BLaER1 (cell line): ENCODE measurements at regions not wholly inside any gene's neighbourhood (a gene's known extent, or its start where the extent isn't known, plus 50 kb on each side); places are given as distances from the start of the nearest gene placed in this dataset.
"Not testable (repeated sequence)": the region's sequence is repeated elsewhere in the genome, so short reads cannot be mapped to it uniquely, and the experiment has no call there.

Source experiments
- H3K27ac ChIP-seq: shearing (Covaris generic); formaldehyde crosslinking; 2 replicates; pipeline ENCODE4 v1.8.1; 2022
- H3K27me3 ChIP-seq: shearing (Covaris generic); formaldehyde crosslinking; 2 replicates; pipeline ENCODE4 v1.8.1; 2022
- H3K36me3 ChIP-seq: shearing (Covaris generic); formaldehyde crosslinking; 2 replicates; pipeline ENCODE4 v1.8.1; 2022
- H3K4me1 ChIP-seq: shearing (Covaris generic); formaldehyde crosslinking; 2 replicates; pipeline ENCODE4 v1.8.1; 2022
- H3K4me2 ChIP-seq: shearing (Covaris generic); formaldehyde crosslinking; 2 replicates; pipeline ENCODE4 v1.8.1; 2022
- H3K4me3 ChIP-seq: shearing (Covaris generic); formaldehyde crosslinking; 2 replicates; pipeline ENCODE4 v1.8.1; 2022
- H3K9ac ChIP-seq: shearing (Covaris generic); formaldehyde crosslinking; 2 replicates; pipeline ENCODE4 v1.8.1; 2022
- H3K9me3 ChIP-seq: shearing (Covaris generic); formaldehyde crosslinking; 2 replicates; pipeline ENCODE4 v1.8.1; 2022
- H4K20me1 ChIP-seq: shearing (Covaris generic); formaldehyde crosslinking; 2 replicates; pipeline ENCODE4 v1.8.1; 2022
- Cebpa-rat ChIP-seq: shearing (Covaris generic); IDR thresholded peaks from 2 replicates; pipeline ENCODE4 v1.8.1; 2022

GRCh38 chr10:85464336-85464735 lies 902.3 kb downstream of the GRID1 start:
- no peaks in the 10 kb centered on the region for H3K27me3 ChIP-seq
- H3K4me1 ChIP-seq = no peaks in the 10 kb centered on the region
- H3K4me3 ChIP-seq = no peak overlapping the region
- no peaks in the 10 kb centered on the region for H4K20me1 ChIP-seq
- H3K27ac ChIP-seq = no peak overlapping the region
- H3K9me3 ChIP-seq = no peaks in the 10 kb centered on the region
- no peak for TF ChIP-seq Cebpa-rat
- H3K9ac ChIP-seq = no peak overlapping the region
- no peak overlapping the region for H3K4me2 ChIP-seq
- H3K36me3 ChIP-seq = no peaks in the 10 kb centered on the region

GRCh38 chr10:85477979-85478378 lies 888.6 kb downstream of the GRID1 start:
- H3K4me2 ChIP-seq = no peak overlapping the region
- no peak overlapping the region for H3K9ac ChIP-seq
- H3K4me3 ChIP-seq = no peak overlapping the region
- TF ChIP-seq Cebpa-rat = no peak
- no peaks in the 10 kb centered on the region for H4K20me1 ChIP-seq
- H3K4me1 ChIP-seq = no peaks in the 10 kb centered on the region
- H3K27me3 ChIP-seq = no peaks in the 10 kb centered on the region
- H3K36me3 ChIP-seq = no peaks in the 10 kb centered on the region
- H3K9me3 ChIP-seq = no peaks in the 10 kb centered on the region
- no peak overlapping the region for H3K27ac ChIP-seq

GRCh38 chr10:85490431-85490830 lies 876.2 kb downstream of the GRID1 start:
- no peaks in the 10 kb centered on the region for H3K36me3 ChIP-seq
- no peaks in the 10 kb centered on the region for H4K20me1 ChIP-seq
- H3K9ac ChIP-seq = no peak overlapping the region
- peaks cover 11% of the 10 kb centered on the region for H3K4me1 ChIP-seq
- no peak overlapping the region for H3K27ac ChIP-seq
- H3K4me3 ChIP-seq = no peak overlapping the region
- no peaks in the 10 kb centered on the region for H3K27me3 ChIP-seq
- H3K4me2 ChIP-seq = no peak overlapping the region
- H3K9me3 ChIP-seq = peaks cover 8% of the 10 kb centered on the region; the same call in 1 of the 2 replicates
- no peak for TF ChIP-seq Cebpa-rat

- no peak overlapping the region for H3K27ac ChIP-seq
- H3K27me3 ChIP-seq = no peaks in the 10 kb centered on the region
- 0 out of 2 replicates have a peak, but pooled peaks cover 2% of the 10 kb centered on the region for H3K9me3 ChIP-seq
- H3K36me3 ChIP-seq = no peaks in the 10 kb centered on the region
- H3K4me3 ChIP-seq = no peak overlapping the region
- no peak overlapping the region for H3K4me2 ChIP-seq
- no peak overlapping the region for H3K9ac ChIP-seq
- H3K4me1 ChIP-seq = peaks cover 11% of the 10 kb centered on the region
- TF ChIP-seq Cebpa-rat = no peak
- no peaks in the 10 kb centered on the region for H4K20me1 ChIP-seq
Observed at GRCh38 chr10:85491652-85492051, 874.9 kb downstream of the GRID1 start.

GRCh38 chr10:85492684-85493083 lies 873.9 kb downstream of the GRID1 start:
- no peak overlapping the region for H3K4me3 ChIP-seq
- H3K36me3 ChIP-seq = no peaks in the 10 kb centered on the region
- no peak for TF ChIP-seq Cebpa-rat

GRCh38 chr10:85493703-85494102 lies 872.9 kb downstream of the GRID1 start:
- Histone ChIP-seq H4K20me1 (no peaks in the 10 kb centered on the region), H3K9me3 (no peaks in the 10 kb centered on the region), H3K27me3 (no peaks in the 10 kb centered on the region), H3K4me1 (peaks cover 11% of the 10 kb centered on the region; the same call in 1 of the 2 replicates), H3K27ac (no peak overlapping the region), H3K9ac (no peak overlapping the region), H3K4me3 (no peak overlapping the region), H3K4me2 (no peak overlapping the region), H3K36me3 (no peaks in the 10 kb centered on the region)
- TF ChIP-seq Cebpa-rat = no peak

More at GRCh38 chr10:85492684-85493083, 873.9 kb downstream of the GRID1 start:
- Histone ChIP-seq H3K9me3 (no peaks in the 10 kb centered on the region), H3K27me3 (no peaks in the 10 kb centered on the region), H3K4me1 (peaks cover 11% of the 10 kb centered on the region), H4K20me1 (no peaks in the 10 kb centered on the region), H3K27ac (no peak overlapping the region), H3K9ac (no peak overlapping the region), H3K4me2 (no peak overlapping the region)

GRCh38 chr10:85504641-85505040 lies 862.0 kb downstream of the GRID1 start:
- H3K4me2 ChIP-seq, H3K27me3 ChIP-seq, H3K9me3 ChIP-seq, H3K4me1 ChIP-seq, H3K4me3 ChIP-seq, H4K20me1 ChIP-seq, H3K9ac ChIP-seq, H3K27ac ChIP-seq, H3K36me3 ChIP-seq: not testable (repeated sequence)

- H3K27ac ChIP-seq = no peak overlapping the region
- no peaks in the 10 kb centered on the region for H3K36me3 ChIP-seq
- no peaks in the 10 kb centered on the region for H3K4me1 ChIP-seq
- H3K27me3 ChIP-seq = no peaks in the 10 kb centered on the region
- no peak overlapping the region for H3K9ac ChIP-seq
- no peak for TF ChIP-seq Cebpa-rat
- H3K9me3 ChIP-seq = no peaks in the 10 kb centered on the region
- H3K4me2 ChIP-seq = no peak overlapping the region
- no peaks in the 10 kb centered on the region for H4K20me1 ChIP-seq
- no peak overlapping the region for H3K4me3 ChIP-seq
Observed at GRCh38 chr10:85508159-85508558, 858.4 kb downstream of the GRID1 start.

GRCh38 chr10:85510682-85511081 lies 855.9 kb downstream of the GRID1 start:
- Histone ChIP-seq H3K27ac (no peak overlapping the region), H3K4me1 (no peaks in the 10 kb centered on the region), H3K9ac (no peak overlapping the region), H3K4me3 (no peak overlapping the region), H3K36me3 (no peaks in the 10 kb centered on the region), H3K4me2 (no peak overlapping the region), H3K9me3 (no peaks in the 10 kb centered on the region), H3K27me3 (no peaks in the 10 kb centered on the region), H4K20me1 (no peaks in the 10 kb centered on the region)
- TF ChIP-seq Cebpa-rat = no peak

- Histone ChIP-seq H3K4me2 (no peak overlapping the region), H3K27ac (no peak overlapping the region), H4K20me1 (no peaks in the 10 kb centered on the region), H3K4me3 (no peak overlapping the region), H3K27me3 (no peaks in the 10 kb centered on the region), H3K4me1 (no peaks in the 10 kb centered on the region), H3K9me3 (no peaks in the 10 kb centered on the region), H3K36me3 (no peaks in the 10 kb centered on the region), H3K9ac (no peak overlapping the region)
- TF ChIP-seq Cebpa-rat = no peak
Observed at GRCh38 chr10:85513436-85513835, 853.2 kb downstream of the GRID1 start.

GRCh38 chr10:85515316-85515715 lies 851.3 kb downstream of the GRID1 start:
- TF ChIP-seq Cebpa-rat = no peak
- H3K4me2 ChIP-seq = no peak overlapping the region
- no peaks in the 10 kb centered on the region for H3K27me3 ChIP-seq
- no peak overlapping the region for H3K9ac ChIP-seq
- H3K36me3 ChIP-seq = no peaks in the 10 kb centered on the region
- H3K27ac ChIP-seq = no peak overlapping the region
- H4K20me1 ChIP-seq = no peaks in the 10 kb centered on the region
- H3K4me1 ChIP-seq = no peaks in the 10 kb centered on the region
- no peak overlapping the region for H3K4me3 ChIP-seq
- H3K9me3 ChIP-seq = no peaks in the 10 kb centered on the region
